LNCaP clone FGC (cell line): ENCODE measurements at regions not wholly inside any gene's neighbourhood (a gene's known extent, or its start where the extent isn't known, plus 50 kb on each side); places are given as distances from the start of the nearest gene placed in this dataset.

Source experiments
- DNase-seq: peaks from one replicate; pipeline ENCODE4 v3.0.0-alpha.2; 2011; ENCODE audit warnings: low read depth
- H3K4me3 ChIP-seq: 2 replicates; pipeline ENCODE4 v1.5.1; 2011; ENCODE audit warnings: mild to moderate bottlenecking, low read depth, low read length, control low read depth
- CTCF ChIP-seq: IDR thresholded peaks from 2 replicates; pipeline ENCODE4 v1.5.1; 2012; ENCODE audit warnings: mild to moderate bottlenecking; ENCODE audit not compliant: control insufficient read depth, insufficient read depth; ENCODE audit errors: extremely low read depth

- DNase-seq: no peak
- no peak for TF ChIP-seq CTCF
- H3K4me3 ChIP-seq: no peak overlapping the region
Measured at GRCh38 chr4:107219681-107220080, 183.6 kb upstream of the DKK2 start.

- no peak for DNase-seq
- TF ChIP-seq CTCF: no peak
- no peak overlapping the region for H3K4me3 ChIP-seq
Measured at GRCh38 chr4:107216379-107216778, 180.3 kb upstream of the DKK2 start.

- no peak overlapping the region for H3K4me3 ChIP-seq
- no peak for TF ChIP-seq CTCF
- no peak for DNase-seq
Measured at GRCh38 chr4:107215222-107215621, 179.1 kb upstream of the DKK2 start.

- no peak for DNase-seq
- TF ChIP-seq CTCF: no peak
- H3K4me3 ChIP-seq: no peak overlapping the region
Measured at GRCh38 chr4:107213880-107214279, 177.8 kb upstream of the DKK2 start.

GRCh38 chr4:107213410-107213809, 177.3 kb upstream of the DKK2 start:
- no peak for TF ChIP-seq CTCF
- H3K4me3 ChIP-seq: no peak overlapping the region
- no peak for DNase-seq

- no peak overlapping the region for H3K4me3 ChIP-seq
- no peak for DNase-seq
- no peak for TF ChIP-seq CTCF
Measured at GRCh38 chr4:107212565-107212964, 176.5 kb upstream of the DKK2 start.

GRCh38 chr4:107210450-107211239, 174.5 kb upstream of the DKK2 start:
- DNase-seq: peak; percentile 6
- TF ChIP-seq CTCF: no peak
- H3K4me3 ChIP-seq: no peak overlapping the region
